Thoracic aorta (tissue), 2 donors: ENCODE measurements at regions not wholly inside any gene's neighbourhood (a gene's known extent, or its start where the extent isn't known, plus 50 kb on each side); places are given as distances from the start of the nearest gene placed in this dataset.

ENCODE experiments used
- ATAC-seq: fragments of 150-250 bp; one replicate; pipeline ENCODE4 v1.8.0; 2017; ENCODE audit warnings: low read depth; ENCODE audit not compliant: insufficient number of reproducible peaks, low FRiP score
- DNase-seq: peaks from one replicate; pipeline ENCODE4 v3.0.0-alpha.2; 2020; ENCODE audit warnings: low spot score
- H3K27ac ChIP-seq, 2 donors: fragments of 200-600 bp; sonication (generic); 1 replicate in 1 of 2; 2 replicates in 1 of 2; pipeline ENCODE4 v1.5.1; 2016; ENCODE audit warnings: mild to moderate bottlenecking in 2 of 2, moderate library complexity in 2 of 2
- H3K27me3 ChIP-seq: fragments of 200-600 bp; sonication (generic); replicated peaks from 2 replicates; pipeline ENCODE4 v1.6.0; 2016; ENCODE audit warnings: mild to moderate bottlenecking; ENCODE audit not compliant: insufficient read depth
- H3K36me3 ChIP-seq: fragments of 200-600 bp; sonication (generic); one replicate; pipeline ENCODE4 v1.5.1; 2016
- H3K4me1 ChIP-seq, 2 donors: fragments of 200-600 bp; sonication (generic); 1 replicate in 1 of 2; 2 replicates in 1 of 2; pipeline versions ENCODE4 v1.5.1 to v1.6.0; 2016; ENCODE audit warnings: low read depth in 2 of 2, mild to moderate bottlenecking in 1 of 2; ENCODE audit not compliant: control insufficient read depth in 1 of 2
- H3K4me3 ChIP-seq: fragments of 200-600 bp; sonication (generic); 2 replicates; pipeline ENCODE4 v1.5.1; 2016; ENCODE audit warnings: mild to moderate bottlenecking
- H3K9me3 ChIP-seq: fragments of 200-600 bp; sonication (generic); 2 replicates; pipeline ENCODE4 v1.5.1; 2016
- TF ChIP-seq, protein P1 (sequence below): fragments of 200-600 bp; sonication (generic); IDR thresholded peaks from one replicate; pipeline ENCODE4 v1.5.1; 2019; ENCODE audit warnings: antibody characterized with exemption

DNA sequence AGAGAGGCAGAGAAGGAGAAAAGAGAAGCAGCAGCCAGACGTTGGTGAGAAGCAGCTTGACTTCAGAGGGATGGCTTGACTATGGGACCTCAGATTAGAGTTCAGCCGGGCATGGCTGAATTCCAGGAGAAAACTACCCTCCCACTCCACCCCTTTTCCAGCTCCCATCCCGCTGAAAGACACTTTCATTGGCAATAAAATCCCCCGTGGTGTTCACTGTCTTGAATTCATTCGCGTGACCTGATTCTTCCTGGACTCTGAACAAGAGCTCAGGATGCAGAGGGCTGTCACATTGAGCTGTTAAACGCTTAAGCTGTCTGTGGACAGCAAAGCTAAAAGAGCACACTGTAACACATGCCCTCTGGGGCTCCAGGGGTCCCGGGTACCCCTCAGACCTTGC is 1575.3 kb upstream of the AGA start:
- Histone ChIP-seq H3K36me3 (no peaks in the 10 kb centered on the region), H3K9me3 (no peaks in the 10 kb centered on the region)
- no peak for ATAC-seq

DNA sequence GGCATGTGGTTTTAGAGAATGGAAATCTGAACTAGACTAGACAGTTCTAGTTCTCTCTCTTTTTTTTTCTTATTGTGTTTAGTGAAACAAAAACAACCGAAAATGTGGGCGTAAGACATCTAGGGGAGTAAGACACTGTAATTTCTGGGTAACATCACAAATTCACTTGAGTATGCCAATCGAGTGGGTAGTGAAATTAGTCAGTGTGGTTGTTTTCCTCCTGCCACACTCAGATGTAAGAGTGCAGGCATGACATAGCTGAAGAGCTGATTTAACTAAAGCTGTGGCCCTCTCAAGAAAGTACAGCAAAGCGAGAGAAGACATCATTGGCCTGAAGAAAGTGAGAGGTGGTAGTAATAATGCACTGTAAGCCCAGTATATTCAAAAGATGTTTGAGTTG is 1585.3 kb upstream of the AGA start:
- no peak for ATAC-seq
- TF ChIP-seq, protein P1, sequence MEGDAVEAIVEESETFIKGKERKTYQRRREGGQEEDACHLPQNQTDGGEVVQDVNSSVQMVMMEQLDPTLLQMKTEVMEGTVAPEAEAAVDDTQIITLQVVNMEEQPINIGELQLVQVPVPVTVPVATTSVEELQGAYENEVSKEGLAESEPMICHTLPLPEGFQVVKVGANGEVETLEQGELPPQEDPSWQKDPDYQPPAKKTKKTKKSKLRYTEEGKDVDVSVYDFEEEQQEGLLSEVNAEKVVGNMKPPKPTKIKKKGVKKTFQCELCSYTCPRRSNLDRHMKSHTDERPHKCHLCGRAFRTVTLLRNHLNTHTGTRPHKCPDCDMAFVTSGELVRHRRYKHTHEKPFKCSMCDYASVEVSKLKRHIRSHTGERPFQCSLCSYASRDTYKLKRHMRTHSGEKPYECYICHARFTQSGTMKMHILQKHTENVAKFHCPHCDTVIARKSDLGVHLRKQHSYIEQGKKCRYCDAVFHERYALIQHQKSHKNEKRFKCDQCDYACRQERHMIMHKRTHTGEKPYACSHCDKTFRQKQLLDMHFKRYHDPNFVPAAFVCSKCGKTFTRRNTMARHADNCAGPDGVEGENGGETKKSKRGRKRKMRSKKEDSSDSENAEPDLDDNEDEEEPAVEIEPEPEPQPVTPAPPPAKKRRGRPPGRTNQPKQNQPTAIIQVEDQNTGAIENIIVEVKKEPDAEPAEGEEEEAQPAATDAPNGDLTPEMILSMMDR = no peak
- Histone ChIP-seq H3K4me3 (no peak overlapping the region), H3K4me1 (no peaks in the 10 kb centered on the region), H3K27ac (no peak overlapping the region), H3K36me3 (no peaks in the 10 kb centered on the region), H3K27me3 (no peaks in the 10 kb centered on the region), H3K9me3 (no peaks in the 10 kb centered on the region)
- DNase-seq = no peak

More for the DNA sequence above, 1575.3 kb upstream of the AGA start:
- DNase-seq = no peak
- Histone ChIP-seq H3K4me1 (no peaks in the 10 kb centered on the region), H3K4me3 (no peak overlapping the region), H3K27ac (no peak overlapping the region), H3K27me3 (no peaks in the 10 kb centered on the region)
- TF ChIP-seq, protein P1 = no peak

DNA sequence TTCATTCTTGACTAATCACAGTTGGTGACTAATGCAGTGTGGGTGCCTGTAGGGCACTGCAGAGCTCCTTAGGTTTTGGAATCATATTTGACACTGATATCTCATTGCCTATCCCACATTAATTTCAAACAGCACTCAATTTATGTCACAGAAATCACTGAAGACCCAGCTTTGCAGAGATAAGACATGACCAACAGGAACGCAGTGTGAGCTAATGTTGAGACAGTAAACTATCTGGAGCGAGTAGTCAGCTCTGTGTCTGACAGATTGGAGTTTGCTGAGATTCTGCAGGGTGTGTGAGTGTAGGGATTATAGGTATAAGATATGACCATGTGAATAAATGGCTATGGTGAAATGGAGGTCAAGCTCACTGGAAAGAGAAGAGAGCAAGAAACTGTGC is 1586.1 kb upstream of the AGA start:
- no peak overlapping the region for H3K4me3 ChIP-seq
- DNase-seq = no peak
- TF ChIP-seq, protein P1 = no peak
- no peak for ATAC-seq
- H3K36me3 ChIP-seq = no peaks in the 10 kb centered on the region
- no peak overlapping the region for H3K27ac ChIP-seq
- no peaks in the 10 kb centered on the region for H3K4me1 ChIP-seq
- H3K9me3 ChIP-seq = no peaks in the 10 kb centered on the region
- no peaks in the 10 kb centered on the region for H3K27me3 ChIP-seq

DNA sequence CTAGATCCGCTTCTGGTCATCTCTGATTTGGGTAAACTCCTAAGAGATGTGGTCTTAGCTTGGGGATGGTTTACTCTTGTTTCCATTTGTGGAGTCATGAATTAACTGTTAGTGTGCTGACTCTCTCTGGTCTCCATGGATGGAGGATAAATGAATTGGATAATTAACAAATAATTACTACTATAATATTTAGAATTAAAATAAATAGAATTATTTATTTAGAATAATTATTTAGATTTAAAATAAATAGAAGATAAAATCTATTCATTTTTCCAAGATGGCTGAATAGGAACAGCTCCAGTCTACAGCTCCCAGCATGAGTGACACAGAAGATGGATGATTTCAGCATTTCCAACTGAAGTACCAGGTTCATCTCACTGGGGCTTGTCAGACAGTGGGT is 1587.4 kb upstream of the AGA start:
- TF ChIP-seq, protein P1 = no peak
- ATAC-seq = no peak

DNA sequence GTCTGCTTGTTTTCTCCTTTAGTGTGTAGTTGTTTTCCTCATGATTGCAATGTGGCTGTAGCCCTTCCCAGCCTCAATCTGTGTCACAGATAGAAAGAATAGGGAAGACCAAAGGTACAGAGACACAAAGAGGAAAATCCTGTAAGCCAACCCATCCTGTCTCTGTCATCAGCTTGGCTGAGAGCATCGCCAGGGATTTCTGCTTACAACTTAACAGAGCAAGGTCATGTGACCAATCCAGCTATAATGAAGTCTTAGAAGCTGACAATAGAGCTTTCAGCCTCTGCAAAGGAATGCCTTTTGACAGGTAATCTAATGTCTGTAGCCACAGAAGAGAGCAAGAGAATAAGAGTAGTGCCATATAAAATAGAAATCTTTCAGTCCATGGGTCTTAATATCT is 1598.0 kb upstream of the AGA start:
- TF ChIP-seq, protein P1 = no peak
- Histone ChIP-seq H3K9me3 (no peaks in the 10 kb centered on the region), H3K4me1 (no peaks in the 10 kb centered on the region), H3K4me3 (no peak overlapping the region), H3K27ac (no peak overlapping the region), H3K36me3 (no peaks in the 10 kb centered on the region), H3K27me3 (no peaks in the 10 kb centered on the region)
- DNase-seq (no peak), ATAC-seq (no peak)

More for the DNA sequence above, 1587.4 kb upstream of the AGA start:
- H3K27ac ChIP-seq = no peak overlapping the region
- H3K36me3 ChIP-seq = no peaks in the 10 kb centered on the region
- no peak overlapping the region for H3K4me3 ChIP-seq
- no peak for DNase-seq
- no peaks in the 10 kb centered on the region for H3K27me3 ChIP-seq
- H3K4me1 ChIP-seq = no peaks in the 10 kb centered on the region
- no peaks in the 10 kb centered on the region for H3K9me3 ChIP-seq
